Transverse colon (tissue), 4 donors: ENCODE measurements at regions not wholly inside any gene's neighbourhood (a gene's known extent, or its start where the extent isn't known, plus 50 kb on each side); places are given as distances from the start of the nearest gene placed in this dataset.

Source experiments
- DNase-seq: peaks from one replicate; pipeline ENCODE4 v3.0.0-alpha.2; 2019
- H3K27ac ChIP-seq, 4 donors: fragments of 200-600 bp; sonication (generic); 2 replicates each; pipeline ENCODE4 v1.5.1; 2016 to 2018; ENCODE audit warnings: inconsistent platforms in 4 of 4
- H3K27me3 ChIP-seq: fragments of 200-600 bp; sonication (generic); 2 replicates; pipeline ENCODE4 v1.5.1; 2017; ENCODE audit warnings: inconsistent platforms
- H3K36me3 ChIP-seq, 4 donors: fragments of 200-600 bp; sonication (generic); 2 replicates each; pipeline ENCODE4 v1.5.1; 2017 to 2019; ENCODE audit warnings: inconsistent platforms in 4 of 4
- H3K4me1 ChIP-seq, 4 donors: fragments of 200-600 bp; sonication (generic); 2 replicates each; pipeline ENCODE4 v1.5.1; 2017 to 2020; ENCODE audit warnings: inconsistent platforms in 4 of 4
- H3K4me3 ChIP-seq, 4 donors: fragments of 200-600 bp; sonication (generic); 1 replicate in 1 of 4; 2 replicates in 3 of 4; pipeline versions ENCODE4 v1.5.1 to v1.6.1; 2017 to 2019; ENCODE audit warnings: inconsistent platforms in 4 of 4
- H3K9me3 ChIP-seq, 2 donors: fragments of 200-600 bp; sonication (generic); 2 replicates each; pipeline ENCODE4 v1.5.1; 2017 to 2019; ENCODE audit warnings: inconsistent platforms in 2 of 2
- EP300 ChIP-seq: sonication (generic); formaldehyde crosslinking; IDR thresholded peaks from one replicate; pipeline ENCODE4 v1.6.1; 2017; ENCODE audit warnings: antibody characterized with exemption, low read depth
- POLR2A ChIP-seq: fragments of 450-650 bp; IDR thresholded peaks from one replicate; pipeline ENCODE4 v1.6.1; 2016; ENCODE audit warnings: antibody characterized with exemption, mild to moderate bottlenecking, moderate library complexity
- POLR2AphosphoS5 ChIP-seq, 3 donors: sonication (generic); formaldehyde crosslinking; IDR thresholded peaks; one replicate each; pipeline ENCODE4 v1.6.1; 2016; ENCODE audit warnings: antibody characterized with exemption in 3 of 3
- WGBS, 2 donors: methylation state at CpG; one replicate each; pipeline ENCODE4 v1.1.5; 2018; ENCODE audit warnings: low coverage in 1 of 2; 5-methylcytosine and 5-hydroxymethylcytosine counted together
- in situ Hi-C, 4 donors: fragments of 200-750 bp; cut with MboI; loops; one replicate each; pipeline versions ENCODE4 v1.15.0 to v1.15.1; 2017; ENCODE audit warnings: low sequenced_read_pairs in 3 of 4, low pct_ligation_motif_present in 1 of 4, low pct_unique_long_range_greater_than_20kb in 1 of 4
- intact Hi-C: fragments of 100-400 bp; cut with DNase I; formaldehyde crosslinking; loops from one replicate; pipeline ENCODE4 v1.15.1; 2023; ENCODE audit warnings: low total_unique reads
- TF ChIP-seq, protein P1 (sequence below), 5 experiments: fragments of 200-600 bp in 3 of 5; fragments of 450-650 bp in 2 of 5; sonication (generic) in 3 of 5; IDR thresholded peaks; 1 replicate in 2 of 5; 2 replicates in 3 of 5; pipeline ENCODE4 v1.5.1; 2016 to 2017; ENCODE audit warnings: antibody characterized with exemption in 5 of 5, inconsistent platforms in 3 of 5, mild to moderate bottlenecking in 2 of 5, moderate library complexity in 1 of 5

DNA sequence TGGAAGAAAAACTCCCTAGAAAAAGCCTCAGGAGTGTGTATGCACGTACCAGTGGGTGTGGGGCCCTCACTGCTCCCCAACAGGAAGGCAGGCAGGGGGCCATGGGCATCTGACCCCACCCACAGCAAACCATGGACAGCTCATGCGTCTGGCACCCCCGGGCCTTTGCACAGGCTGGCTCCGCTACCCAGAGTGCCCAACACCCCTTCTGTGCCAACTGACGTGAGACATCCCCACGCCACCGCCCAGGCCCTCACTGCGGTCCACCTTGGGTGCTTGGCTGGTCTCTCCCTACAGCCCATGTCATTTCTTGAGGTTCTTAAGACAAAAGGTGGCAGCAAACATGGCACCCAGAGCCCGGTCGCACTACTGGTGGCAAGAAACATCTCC, 91.4 kb downstream of the NCOR2 start:
- Histone ChIP-seq H3K27ac (no peak overlapping the region), H3K4me3 (no peak overlapping the region), H3K9me3 (no peaks in the 10 kb centered on the region), H3K36me3 (peaks cover 0 to 30% (median 13%) of the 10 kb centered on the region in 4 donors), H3K27me3 (no peaks in the 10 kb centered on the region), H3K4me1 (peaks cover 10 to 24% (median 14%) of the 10 kb centered on the region in 4 donors)
- DNase-seq = no peak
- WGBS, 2 donors = 98% methylated on average over 10 of the region's 10 CpGs; no CpG with 5 or more reads in 1 of the 2 donors
- TF ChIP-seq, protein P1, sequence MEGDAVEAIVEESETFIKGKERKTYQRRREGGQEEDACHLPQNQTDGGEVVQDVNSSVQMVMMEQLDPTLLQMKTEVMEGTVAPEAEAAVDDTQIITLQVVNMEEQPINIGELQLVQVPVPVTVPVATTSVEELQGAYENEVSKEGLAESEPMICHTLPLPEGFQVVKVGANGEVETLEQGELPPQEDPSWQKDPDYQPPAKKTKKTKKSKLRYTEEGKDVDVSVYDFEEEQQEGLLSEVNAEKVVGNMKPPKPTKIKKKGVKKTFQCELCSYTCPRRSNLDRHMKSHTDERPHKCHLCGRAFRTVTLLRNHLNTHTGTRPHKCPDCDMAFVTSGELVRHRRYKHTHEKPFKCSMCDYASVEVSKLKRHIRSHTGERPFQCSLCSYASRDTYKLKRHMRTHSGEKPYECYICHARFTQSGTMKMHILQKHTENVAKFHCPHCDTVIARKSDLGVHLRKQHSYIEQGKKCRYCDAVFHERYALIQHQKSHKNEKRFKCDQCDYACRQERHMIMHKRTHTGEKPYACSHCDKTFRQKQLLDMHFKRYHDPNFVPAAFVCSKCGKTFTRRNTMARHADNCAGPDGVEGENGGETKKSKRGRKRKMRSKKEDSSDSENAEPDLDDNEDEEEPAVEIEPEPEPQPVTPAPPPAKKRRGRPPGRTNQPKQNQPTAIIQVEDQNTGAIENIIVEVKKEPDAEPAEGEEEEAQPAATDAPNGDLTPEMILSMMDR (IDR thresholded peaks at IDR 0.05) = no peak
- TF ChIP-seq POLR2AphosphoS5 (IDR thresholded peaks at IDR 0.05) (no peak), POLR2A (no peak), EP300 (no peak)
- in situ Hi-C loops (no loop called here), intact Hi-C loops (no loop called here)

DNA sequence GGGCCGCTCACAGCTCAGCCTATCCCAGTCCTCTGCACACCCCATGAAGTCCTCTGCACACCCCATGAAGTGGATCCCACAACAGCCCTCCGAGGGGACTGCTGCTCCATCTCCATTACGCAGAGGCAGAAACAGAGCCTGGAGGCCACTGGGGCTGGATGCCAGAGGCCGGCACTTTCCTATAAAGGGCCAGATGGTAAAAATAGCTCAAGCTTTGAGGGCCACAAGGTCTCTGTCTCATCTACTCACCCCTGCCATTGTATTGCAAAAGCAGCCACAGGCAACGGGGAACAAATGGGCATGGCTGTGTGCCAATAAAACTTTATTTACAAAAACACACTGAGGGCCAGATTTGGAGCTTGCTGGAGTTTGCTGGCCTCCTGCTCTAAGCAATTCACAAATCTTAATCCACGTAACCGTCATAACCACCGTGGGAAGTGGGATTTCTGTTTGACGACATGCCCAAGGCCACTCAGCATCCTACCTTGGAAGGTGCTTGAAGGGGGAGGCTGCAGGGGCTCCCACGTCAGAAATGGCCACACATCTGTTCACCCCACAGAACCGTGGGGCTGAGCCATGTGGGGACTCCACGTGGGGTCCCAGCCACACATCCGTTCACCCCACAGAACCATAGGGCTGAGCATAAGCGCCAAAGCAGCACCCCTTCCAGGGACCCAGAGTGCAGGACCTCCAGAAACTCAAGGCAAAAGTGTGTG, 92.0 kb downstream of the NCOR2 start:
- 86% methylated on average over 14 of the region's 14 CpGs; no CpG with 5 or more reads in 1 of the 2 donors for WGBS, 2 donors
- TF ChIP-seq, protein P1 (IDR thresholded peaks at IDR 0.05) = no peak
- no peaks in the 10 kb centered on the region for H3K9me3 ChIP-seq
- H3K27me3 ChIP-seq = no peaks in the 10 kb centered on the region
- peak overlapping the region in 2 of 4 donors; percentile 24 to 42 for H3K27ac ChIP-seq
- intact Hi-C loops = no loop called here
- H3K4me1 ChIP-seq = peaks cover 5 to 18% (median 8%) of the 10 kb centered on the region in 4 donors
- in situ Hi-C loops = no loop called here
- H3K36me3 ChIP-seq = peaks cover 0 to 30% (median 13%) of the 10 kb centered on the region in 4 donors
- DNase-seq = no peak
- H3K4me3 ChIP-seq = no peak overlapping the region

GRCh38 chr12:124474709-124475108, 92.7 kb downstream of the NCOR2 start:
- in situ Hi-C loops (no loop called here), intact Hi-C loops (no loop called here)
- WGBS, 2 donors = 77% methylated on average over 9 of the region's 9 CpGs; no CpG with 5 or more reads in 1 of the 2 donors
- Histone ChIP-seq H3K27ac (peak overlapping the region in 2 of 4 donors; percentile 24 to 42), H3K4me3 (no peak overlapping the region), H3K9me3 (no peaks in the 10 kb centered on the region), H3K27me3 (no peaks in the 10 kb centered on the region), H3K4me1 (peaks cover 0 to 11% (median under 1%) of the 10 kb centered on the region in 4 donors), H3K36me3 (peaks cover 0 to 30% (median 13%) of the 10 kb centered on the region in 4 donors)
- TF ChIP-seq POLR2AphosphoS5 (IDR thresholded peaks at IDR 0.05) (no peak), EP300 (no peak), POLR2A (no peak)
- TF ChIP-seq, protein P1 (IDR thresholded peaks at IDR 0.05) = no peak
- DNase-seq = no peak

- Histone ChIP-seq H3K27me3 (no peaks in the 10 kb centered on the region), H3K9me3 (no peaks in the 10 kb centered on the region), H3K4me3 (no peak overlapping the region), H3K4me1 (peaks cover 0 to 3% (median 0%) of the 10 kb centered on the region in 4 donors), H3K36me3 (peaks cover 0 to 32% (median 13%) of the 10 kb centered on the region in 4 donors), H3K27ac (no peak overlapping the region)
- in situ Hi-C loops (no loop called here), intact Hi-C loops (no loop called here)
- WGBS, 2 donors = 98 to 100% methylated on average over 2 to 14 of the region's 14 CpGs
- TF ChIP-seq POLR2A = no peak
- TF ChIP-seq EP300 = no peak
- TF ChIP-seq, protein P1 (IDR thresholded peaks at IDR 0.05) = no peak
- TF ChIP-seq POLR2AphosphoS5 (IDR thresholded peaks at IDR 0.05) = no peak
- no peak for DNase-seq
These were observed 94.6 kb downstream of the NCOR2 start for GRCh38 chr12:124472690-124473279.
